Loucy (cell line): ENCODE measurements at regions not wholly inside any gene's neighbourhood (a gene's known extent, or its start where the extent isn't known, plus 50 kb on each side); places are given as distances from the start of the nearest gene placed in this dataset.

Experiments used
- H2AFZ ChIP-seq: fragments of 200-600 bp; sonication (generic); 2 replicates; pipeline ENCODE4 v1.6.0; 2016; ENCODE audit warnings: antibody characterized with exemption, mild to moderate bottlenecking, low read length, moderate library complexity
- H3F3A ChIP-seq: fragments of 200-600 bp; 2 replicates; pipeline ENCODE4 v1.6.0; 2016; ENCODE audit warnings: antibody characterized with exemption, low read depth, mild to moderate bottlenecking
- H3K27me3 ChIP-seq: fragments of 200-600 bp; sonication (generic); 2 replicates; pipeline ENCODE4 v1.6.1; 2014; ENCODE audit warnings: low read length, mild to moderate bottlenecking; ENCODE audit not compliant: insufficient read depth, poor library complexity, severe bottlenecking
- H3K36me3 ChIP-seq: fragments of 200-600 bp; sonication (generic); 2 replicates; pipeline ENCODE4 v1.6.1; 2016; ENCODE audit warnings: low read length; ENCODE audit not compliant: insufficient read depth
- H3K4me1 ChIP-seq: fragments of 200-600 bp; sonication (generic); 2 replicates; pipeline ENCODE4 v1.5.1; 2014; ENCODE audit warnings: low read length, mild to moderate bottlenecking; ENCODE audit not compliant: insufficient read depth, poor library complexity, severe bottlenecking
- H3K4me2 ChIP-seq: fragments of 200-600 bp; sonication (generic); 2 replicates; pipeline ENCODE4 v1.6.0; 2014; ENCODE audit warnings: antibody characterized with exemption, low read length, low read depth, mild to moderate bottlenecking; ENCODE audit not compliant: poor library complexity, severe bottlenecking
- H3K4me3 ChIP-seq: fragments of 200-600 bp; sonication (generic); 2 replicates; pipeline ENCODE4 v1.5.1; 2014; ENCODE audit warnings: low read length, mild to moderate bottlenecking, mixed read lengths; ENCODE audit not compliant: poor library complexity, severe bottlenecking
- H3K79me2 ChIP-seq: fragments of 200-600 bp; sonication (generic); 2 replicates; pipeline ENCODE4 v1.6.1; 2014; ENCODE audit warnings: low read length; ENCODE audit not compliant: insufficient read depth
- H3K9ac ChIP-seq: fragments of 200-600 bp; sonication (generic); 2 replicates; pipeline ENCODE4 v1.6.0; 2014; ENCODE audit warnings: mild to moderate bottlenecking, low read depth, low read length, moderate library complexity; ENCODE audit not compliant: poor library complexity, severe bottlenecking
- H3K9me2 ChIP-seq: fragments of 200-600 bp; sonication (generic); replicated peaks from 2 replicates; pipeline ENCODE4 v1.6.1; 2016; ENCODE audit warnings: low read depth, low read length, mixed read lengths
- H3K9me3 ChIP-seq: fragments of 200-600 bp; sonication (generic); 2 replicates; pipeline ENCODE4 v1.6.1; 2014; ENCODE audit warnings: mild to moderate bottlenecking, antibody characterized with exemption, low read length, low read depth; ENCODE audit not compliant: insufficient read depth
- H4K20me1 ChIP-seq: fragments of 200-600 bp; sonication (generic); 2 replicates; pipeline ENCODE4 v1.6.0; 2014; ENCODE audit warnings: antibody characterized with exemption, low read length, mild to moderate bottlenecking; ENCODE audit not compliant: insufficient read depth, poor library complexity, severe bottlenecking
- EZH2phosphoT487 ChIP-seq: fragments of 200-600 bp; IDR thresholded peaks from 2 replicates; pipeline ENCODE4 v1.6.1; 2018; ENCODE audit warnings: antibody characterized with exemption, mild to moderate bottlenecking, moderate library complexity, borderline replicate concordance
- TF ChIP-seq, protein P1 (sequence below): fragments of 200-600 bp; sonication (generic); conservative IDR thresholded peaks from 2 replicates; pipeline ENCODE4 v1.5.1; 2014; ENCODE audit warnings: mild to moderate bottlenecking, antibody characterized with exemption, low read length

DNA sequence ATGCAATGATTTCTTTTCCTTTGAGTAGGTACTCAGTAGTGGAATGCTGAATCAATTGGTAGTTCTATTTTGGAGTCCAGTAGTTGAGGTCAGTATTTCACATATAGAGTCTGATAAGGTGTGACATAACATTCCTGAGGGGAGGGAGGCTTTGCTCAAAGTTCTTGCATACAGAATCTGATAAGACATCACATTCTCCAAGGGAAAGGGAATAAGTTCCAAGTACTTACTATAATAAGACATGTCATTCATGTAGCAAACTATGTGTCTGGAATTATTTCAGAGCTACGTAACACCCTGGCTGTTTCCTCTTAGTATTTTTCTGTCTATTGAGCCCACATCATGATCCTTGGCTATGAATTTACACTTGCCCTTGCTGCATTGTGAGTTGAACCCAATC, 74.3 kb upstream of the POM121L12 start:
- Histone ChIP-seq H3K36me3 (no peaks in the 10 kb centered on the region), H2AFZ (no peak overlapping the region), H3K4me2 (no peak overlapping the region), H3K4me1 (no peaks in the 10 kb centered on the region), H3K9me3 (peaks cover 4% of the 10 kb centered on the region; the same call in 1 of the 2 replicates), H3K4me3 (no peak overlapping the region), H4K20me1 (no peaks in the 10 kb centered on the region), H3K27me3 (no peaks in the 10 kb centered on the region), H3K9me2 (no peaks in the 10 kb centered on the region), H3F3A (no peaks in the 10 kb centered on the region), H3K9ac (no peak overlapping the region), H3K79me2 (no peaks in the 10 kb centered on the region)
- TF ChIP-seq EZH2phosphoT487: no peak
- TF ChIP-seq, protein P1, sequence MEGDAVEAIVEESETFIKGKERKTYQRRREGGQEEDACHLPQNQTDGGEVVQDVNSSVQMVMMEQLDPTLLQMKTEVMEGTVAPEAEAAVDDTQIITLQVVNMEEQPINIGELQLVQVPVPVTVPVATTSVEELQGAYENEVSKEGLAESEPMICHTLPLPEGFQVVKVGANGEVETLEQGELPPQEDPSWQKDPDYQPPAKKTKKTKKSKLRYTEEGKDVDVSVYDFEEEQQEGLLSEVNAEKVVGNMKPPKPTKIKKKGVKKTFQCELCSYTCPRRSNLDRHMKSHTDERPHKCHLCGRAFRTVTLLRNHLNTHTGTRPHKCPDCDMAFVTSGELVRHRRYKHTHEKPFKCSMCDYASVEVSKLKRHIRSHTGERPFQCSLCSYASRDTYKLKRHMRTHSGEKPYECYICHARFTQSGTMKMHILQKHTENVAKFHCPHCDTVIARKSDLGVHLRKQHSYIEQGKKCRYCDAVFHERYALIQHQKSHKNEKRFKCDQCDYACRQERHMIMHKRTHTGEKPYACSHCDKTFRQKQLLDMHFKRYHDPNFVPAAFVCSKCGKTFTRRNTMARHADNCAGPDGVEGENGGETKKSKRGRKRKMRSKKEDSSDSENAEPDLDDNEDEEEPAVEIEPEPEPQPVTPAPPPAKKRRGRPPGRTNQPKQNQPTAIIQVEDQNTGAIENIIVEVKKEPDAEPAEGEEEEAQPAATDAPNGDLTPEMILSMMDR: no peak

- no peaks in the 10 kb centered on the region for H3F3A ChIP-seq
- no peak overlapping the region for H3K4me3 ChIP-seq
- no peak for TF ChIP-seq EZH2phosphoT487
- TF ChIP-seq, protein P1: no peak
- H3K4me1 ChIP-seq: no peaks in the 10 kb centered on the region
- H3K4me2 ChIP-seq: no peak overlapping the region
- H3K79me2 ChIP-seq: no peaks in the 10 kb centered on the region
- no peaks in the 10 kb centered on the region for H4K20me1 ChIP-seq
- H3K36me3 ChIP-seq: no peaks in the 10 kb centered on the region
- no peak overlapping the region for H2AFZ ChIP-seq
- H3K27me3 ChIP-seq: no peaks in the 10 kb centered on the region
- H3K9ac ChIP-seq: no peak overlapping the region
- H3K9me2 ChIP-seq: no peaks in the 10 kb centered on the region
- H3K9me3 ChIP-seq: peaks cover 4% of the 10 kb centered on the region; the same call in 1 of the 2 replicates
These were observed 75.4 kb upstream of the POM121L12 start for GRCh38 chr7:52959878-52960660.

- Histone ChIP-seq H3K9me3 (peaks cover 4% of the 10 kb centered on the region; the same call in 1 of the 2 replicates), H2AFZ (no peak overlapping the region), H3K9me2 (no peaks in the 10 kb centered on the region), H4K20me1 (no peaks in the 10 kb centered on the region), H3K79me2 (no peaks in the 10 kb centered on the region), H3K4me3 (no peak overlapping the region), H3K4me1 (no peaks in the 10 kb centered on the region), H3K27me3 (no peaks in the 10 kb centered on the region), H3K4me2 (no peak overlapping the region), H3K9ac (no peak overlapping the region), H3F3A (no peaks in the 10 kb centered on the region), H3K36me3 (no peaks in the 10 kb centered on the region)
- no peak for TF ChIP-seq EZH2phosphoT487
- TF ChIP-seq, protein P1: no peak
These were observed 76.1 kb upstream of the POM121L12 start for GRCh38 chr7:52959336-52959735.
